ENCODE measurements at regions not wholly inside any gene's neighbourhood (a gene's known extent, or its start where the extent isn't known, plus 50 kb on each side); places are given as distances from the start of the nearest gene placed in this dataset.

- TF ChIP-seq CTCF (IDR thresholded peaks at IDR 0.05; ENCODE audit: low read depth, low read length, missing input control) (no peak), FOXA1 (IDR thresholded peaks at IDR 0.05) (no peak), HNF4A (conservative IDR thresholded peaks at IDR 0.05) (no peak), HNF4G (IDR thresholded peaks at IDR 0.05) (no peak), EGR1 (IDR thresholded peaks at IDR 0.05; ENCODE audit: low read depth in 2 of 2) (no peak), RXRA (IDR thresholded peaks at IDR 0.05) (no peak)
Measured at GRCh38 chr3:74048699-74049098, 424.0 kb upstream of the PDZRN3 start (continued).

- no peak overlapping the region for H3K27ac ChIP-seq (ENCODE audit: low read depth in 1 of 2, low read length in 2 of 2)
- 98% methylated on average over 2 of the region's 2 CpGs for WGBS
- TF ChIP-seq, protein P1, sequence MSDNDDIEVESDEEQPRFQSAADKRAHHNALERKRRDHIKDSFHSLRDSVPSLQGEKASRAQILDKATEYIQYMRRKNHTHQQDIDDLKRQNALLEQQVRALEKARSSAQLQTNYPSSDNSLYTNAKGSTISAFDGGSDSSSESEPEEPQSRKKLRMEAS (IDR thresholded peaks at IDR 0.05), result no peak
- TF ChIP-seq RXRA (IDR thresholded peaks at IDR 0.05) (no peak), NR2F2 (IDR thresholded peaks at IDR 0.05) (no peak), ATF3 (IDR thresholded peaks at IDR 0.05) (no peak), SP1 (IDR thresholded peaks at IDR 0.05) (no peak), HNF4G (IDR thresholded peaks at IDR 0.05) (no peak), TAF1 (conservative IDR thresholded peaks at IDR 0.05) (no peak), YY1 (IDR thresholded peaks at IDR 0.05) (no peak), FOXA2 (IDR thresholded peaks at IDR 0.05) (no peak), FOXA1 (IDR thresholded peaks at IDR 0.05) (no peak), CTCF (IDR thresholded peaks at IDR 0.05; ENCODE audit: low read depth, low read length, missing input control) (no peak), JUND (IDR thresholded peaks at IDR 0.05) (no peak)
Measured at GRCh38 chr3:74045000-74045399, 420.3 kb upstream of the PDZRN3 start.

DNA sequence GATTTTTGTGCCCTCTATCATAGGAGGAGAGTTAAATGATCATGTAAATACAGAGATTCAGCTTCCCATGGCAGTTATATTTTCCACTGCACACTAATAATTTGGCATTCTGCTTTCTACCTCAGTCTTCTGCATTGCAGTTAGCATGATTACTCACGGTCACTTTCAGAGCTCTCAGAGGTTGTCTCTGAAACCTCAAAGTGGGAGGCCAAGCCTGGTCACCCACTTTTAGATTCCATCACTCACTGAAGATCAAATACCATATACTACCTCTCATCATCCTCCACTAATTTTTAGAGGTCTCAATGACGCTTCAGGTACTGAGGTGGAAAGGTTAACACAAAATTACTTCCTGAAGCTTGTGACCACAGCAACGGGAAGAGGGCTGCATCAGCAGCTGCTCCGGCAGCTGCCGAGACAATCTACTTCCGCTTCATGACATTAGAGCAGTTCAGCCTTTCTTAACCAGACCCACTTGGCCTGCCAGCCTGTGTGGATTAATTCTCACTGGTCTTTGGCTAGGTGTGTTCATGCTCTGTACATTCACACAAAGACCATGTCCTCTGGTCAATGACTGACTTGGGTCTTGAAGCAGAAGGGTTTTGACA is 416.4 kb upstream of the PDZRN3 start:
- no peaks in the 10 kb centered on the region for H3K4me1 ChIP-seq (ENCODE audit: control insufficient read depth in 4 of 4, insufficient read depth in 4 of 4, low read length in 3 of 4)
- DNase-seq (ENCODE audit: low spot score), result no peak
- H3K9ac ChIP-seq (ENCODE audit: low read depth in 1 of 2, low read length in 2 of 2), result no peak overlapping the region
- H3K27ac ChIP-seq (ENCODE audit: low read depth in 1 of 2, low read length in 2 of 2), result no peak overlapping the region
- H3K36me3 ChIP-seq (ENCODE audit: control insufficient read depth in 4 of 4, insufficient read depth in 3 of 4, low read depth in 1 of 4, low read length in 3 of 4), result no peaks in the 10 kb centered on the region
- 50% methylated on average over 6 of the region's 6 CpGs for WGBS
- H3K9me3 ChIP-seq (ENCODE audit: control insufficient read depth in 4 of 4, low read length in 3 of 4), result no peaks in the 10 kb centered on the region
- no peaks in the 10 kb centered on the region for H3K27me3 ChIP-seq (ENCODE audit: control insufficient read depth in 4 of 4, insufficient read depth in 4 of 4, low read length in 3 of 4)
- H3K4me3 ChIP-seq (ENCODE audit: low read depth in 1 of 3, low read length in 3 of 3), result no peak overlapping the region
- TF ChIP-seq ATF3 (IDR thresholded peaks at IDR 0.05) (no peak), RXRA (IDR thresholded peaks at IDR 0.05) (no peak), FOXA1 (IDR thresholded peaks at IDR 0.05) (no peak), FOXA2 (IDR thresholded peaks at IDR 0.05) (no peak), SP1 (IDR thresholded peaks at IDR 0.05) (no peak), JUND (IDR thresholded peaks at IDR 0.05) (no peak), GABPA (IDR thresholded peaks at IDR 0.05 in 1 of 2, conservative IDR thresholded peaks at IDR 0.05 in 1 of 2) (no peak), RAD21 (IDR thresholded peaks at IDR 0.05) (no peak), HNF4G (IDR thresholded peaks at IDR 0.05) (no peak), EGR1 (IDR thresholded peaks at IDR 0.05; ENCODE audit: low read depth in 2 of 2) (no peak), TAF1 (conservative IDR thresholded peaks at IDR 0.05) (no peak), ZBTB33 (IDR thresholded peaks at IDR 0.05) (no peak), HNF4A (conservative IDR thresholded peaks at IDR 0.05) (no peak), NR2F2 (IDR thresholded peaks at IDR 0.05) (no peak)
- TF ChIP-seq, protein P2, sequence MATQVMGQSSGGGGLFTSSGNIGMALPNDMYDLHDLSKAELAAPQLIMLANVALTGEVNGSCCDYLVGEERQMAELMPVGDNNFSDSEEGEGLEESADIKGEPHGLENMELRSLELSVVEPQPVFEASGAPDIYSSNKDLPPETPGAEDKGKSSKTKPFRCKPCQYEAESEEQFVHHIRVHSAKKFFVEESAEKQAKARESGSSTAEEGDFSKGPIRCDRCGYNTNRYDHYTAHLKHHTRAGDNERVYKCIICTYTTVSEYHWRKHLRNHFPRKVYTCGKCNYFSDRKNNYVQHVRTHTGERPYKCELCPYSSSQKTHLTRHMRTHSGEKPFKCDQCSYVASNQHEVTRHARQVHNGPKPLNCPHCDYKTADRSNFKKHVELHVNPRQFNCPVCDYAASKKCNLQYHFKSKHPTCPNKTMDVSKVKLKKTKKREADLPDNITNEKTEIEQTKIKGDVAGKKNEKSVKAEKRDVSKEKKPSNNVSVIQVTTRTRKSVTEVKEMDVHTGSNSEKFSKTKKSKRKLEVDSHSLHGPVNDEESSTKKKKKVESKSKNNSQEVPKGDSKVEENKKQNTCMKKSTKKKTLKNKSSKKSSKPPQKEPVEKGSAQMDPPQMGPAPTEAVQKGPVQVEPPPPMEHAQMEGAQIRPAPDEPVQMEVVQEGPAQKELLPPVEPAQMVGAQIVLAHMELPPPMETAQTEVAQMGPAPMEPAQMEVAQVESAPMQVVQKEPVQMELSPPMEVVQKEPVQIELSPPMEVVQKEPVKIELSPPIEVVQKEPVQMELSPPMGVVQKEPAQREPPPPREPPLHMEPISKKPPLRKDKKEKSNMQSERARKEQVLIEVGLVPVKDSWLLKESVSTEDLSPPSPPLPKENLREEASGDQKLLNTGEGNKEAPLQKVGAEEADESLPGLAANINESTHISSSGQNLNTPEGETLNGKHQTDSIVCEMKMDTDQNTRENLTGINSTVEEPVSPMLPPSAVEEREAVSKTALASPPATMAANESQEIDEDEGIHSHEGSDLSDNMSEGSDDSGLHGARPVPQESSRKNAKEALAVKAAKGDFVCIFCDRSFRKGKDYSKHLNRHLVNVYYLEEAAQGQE (IDR thresholded peaks at IDR 0.05), result no peak

More at GRCh38 chr3:74045000-74045399, 420.3 kb upstream of the PDZRN3 start:
- Histone ChIP-seq H3K4me3 (ENCODE audit: low read depth in 1 of 3, low read length in 3 of 3) (no peak overlapping the region), H3K9ac (ENCODE audit: low read depth in 1 of 2, low read length in 2 of 2) (no peak overlapping the region), H3K36me3 (ENCODE audit: control insufficient read depth in 4 of 4, insufficient read depth in 3 of 4, low read depth in 1 of 4, low read length in 3 of 4) (no peaks in the 10 kb centered on the region), H3K4me1 (ENCODE audit: control insufficient read depth in 4 of 4, insufficient read depth in 4 of 4, low read length in 3 of 4) (no peaks in the 10 kb centered on the region), H3K27me3 (ENCODE audit: control insufficient read depth in 4 of 4, insufficient read depth in 4 of 4, low read length in 3 of 4) (no peaks in the 10 kb centered on the region), H3K9me3 (ENCODE audit: control insufficient read depth in 4 of 4, low read length in 3 of 4) (no peaks in the 10 kb centered on the region)
- DNase-seq (ENCODE audit: low spot score), result no peak
